ENCODE measurements at regions not wholly inside any gene's neighbourhood (a gene's known extent, or its start where the extent isn't known, plus 50 kb on each side); places are given as distances from the start of the nearest gene placed in this dataset.

DNA sequence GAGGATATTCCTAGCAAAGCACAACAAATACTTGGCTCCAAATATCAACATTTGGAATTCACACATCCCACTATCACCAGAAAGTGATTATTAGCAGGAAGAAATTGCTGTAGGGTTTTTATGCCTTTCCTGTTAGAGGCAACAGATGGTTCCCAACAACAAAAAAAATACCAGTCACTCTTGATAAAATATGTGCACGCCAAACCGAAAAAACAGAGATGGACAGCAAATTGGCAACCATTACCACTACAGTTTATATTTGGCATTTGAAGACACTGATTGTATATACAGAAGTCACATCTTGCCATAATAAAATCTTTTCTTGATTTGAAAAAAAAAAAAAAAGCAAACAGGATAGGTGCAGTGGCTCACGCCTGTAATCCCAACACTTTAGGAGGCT is 78.2 kb downstream of the TMPRSS5 start:
- TF ChIP-seq, protein P1, sequence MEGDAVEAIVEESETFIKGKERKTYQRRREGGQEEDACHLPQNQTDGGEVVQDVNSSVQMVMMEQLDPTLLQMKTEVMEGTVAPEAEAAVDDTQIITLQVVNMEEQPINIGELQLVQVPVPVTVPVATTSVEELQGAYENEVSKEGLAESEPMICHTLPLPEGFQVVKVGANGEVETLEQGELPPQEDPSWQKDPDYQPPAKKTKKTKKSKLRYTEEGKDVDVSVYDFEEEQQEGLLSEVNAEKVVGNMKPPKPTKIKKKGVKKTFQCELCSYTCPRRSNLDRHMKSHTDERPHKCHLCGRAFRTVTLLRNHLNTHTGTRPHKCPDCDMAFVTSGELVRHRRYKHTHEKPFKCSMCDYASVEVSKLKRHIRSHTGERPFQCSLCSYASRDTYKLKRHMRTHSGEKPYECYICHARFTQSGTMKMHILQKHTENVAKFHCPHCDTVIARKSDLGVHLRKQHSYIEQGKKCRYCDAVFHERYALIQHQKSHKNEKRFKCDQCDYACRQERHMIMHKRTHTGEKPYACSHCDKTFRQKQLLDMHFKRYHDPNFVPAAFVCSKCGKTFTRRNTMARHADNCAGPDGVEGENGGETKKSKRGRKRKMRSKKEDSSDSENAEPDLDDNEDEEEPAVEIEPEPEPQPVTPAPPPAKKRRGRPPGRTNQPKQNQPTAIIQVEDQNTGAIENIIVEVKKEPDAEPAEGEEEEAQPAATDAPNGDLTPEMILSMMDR (IDR thresholded peaks at IDR 0.05; ENCODE audit: unreplicated experiment): no peak
- DNase-seq (ENCODE audit: unreplicated experiment): no peak
- no peak overlapping the region for H3K4me3 Mint-ChIP-seq (ENCODE audit: unreplicated experiment)
- no peaks in the 10 kb centered on the region for H3K36me3 Mint-ChIP-seq (ENCODE audit: insufficient read depth, unreplicated experiment)
- CTCF ChIA-PET: interaction anchor here (0.7 kb wide), 1 partner anchor 131 kb away, joined by 4 read pairs; no protein-coding TSS in a partner anchor
- H3K27me3 Mint-ChIP-seq (ENCODE audit: insufficient read depth, unreplicated experiment): peaks cover 16% of the 10 kb centered on the region
- no peaks in the 10 kb centered on the region for H3K4me1 Mint-ChIP-seq (ENCODE audit: insufficient read depth, unreplicated experiment)
- H3K27ac Mint-ChIP-seq (ENCODE audit: low read depth, unreplicated experiment): peak overlapping the region; percentile 33
- intact Hi-C loops (cut with micrococcal nuclease): no loop called here
- BruUV-seq (replicated peaks): no TSS peak
- H3K9me3 Mint-ChIP-seq (ENCODE audit: unreplicated experiment): no peaks in the 10 kb centered on the region
- POLR2A ChIA-PET: no interaction called here

DNA sequence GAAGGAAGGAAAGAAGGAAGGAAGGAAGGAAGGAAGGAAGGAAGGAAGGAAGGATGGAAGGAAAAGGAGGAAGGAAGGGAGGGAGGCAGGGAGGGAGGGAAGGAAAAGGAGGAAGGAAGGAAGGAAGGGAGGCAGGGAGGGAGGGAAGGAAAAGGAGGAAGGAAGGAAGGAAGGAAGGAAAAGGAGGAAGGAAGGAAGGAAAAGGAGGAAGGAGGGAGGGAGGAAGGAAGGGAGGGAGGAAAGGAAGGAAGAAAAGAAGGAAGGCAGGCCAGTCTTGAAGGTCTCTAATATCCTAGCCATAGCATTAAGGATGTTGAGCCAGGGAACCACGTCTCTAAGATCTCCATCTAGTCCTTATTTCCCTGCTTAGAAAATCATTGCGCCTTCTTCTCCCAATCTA is 78.8 kb downstream of the TMPRSS5 start:
- Mint-ChIP-seq H3K27me3 (ENCODE audit: insufficient read depth, unreplicated experiment) (peaks cover 16% of the 10 kb centered on the region), H3K4me1 (ENCODE audit: insufficient read depth, unreplicated experiment) (no peaks in the 10 kb centered on the region), H3K27ac (ENCODE audit: low read depth, unreplicated experiment) (peak overlapping the region; percentile 33), H3K4me3 (ENCODE audit: unreplicated experiment) (no peak overlapping the region), H3K36me3 (ENCODE audit: insufficient read depth, unreplicated experiment) (no peaks in the 10 kb centered on the region), H3K9me3 (ENCODE audit: unreplicated experiment) (no peaks in the 10 kb centered on the region)
- DNase-seq (ENCODE audit: unreplicated experiment): no peak
- BruUV-seq (replicated peaks): no TSS peak
- ChIA-PET POLR2A (no interaction called here), CTCF (no interaction called here)
- intact Hi-C loops (cut with micrococcal nuclease): no loop called here
- TF ChIP-seq, protein P1 (IDR thresholded peaks at IDR 0.05; ENCODE audit: unreplicated experiment): no peak

DNA sequence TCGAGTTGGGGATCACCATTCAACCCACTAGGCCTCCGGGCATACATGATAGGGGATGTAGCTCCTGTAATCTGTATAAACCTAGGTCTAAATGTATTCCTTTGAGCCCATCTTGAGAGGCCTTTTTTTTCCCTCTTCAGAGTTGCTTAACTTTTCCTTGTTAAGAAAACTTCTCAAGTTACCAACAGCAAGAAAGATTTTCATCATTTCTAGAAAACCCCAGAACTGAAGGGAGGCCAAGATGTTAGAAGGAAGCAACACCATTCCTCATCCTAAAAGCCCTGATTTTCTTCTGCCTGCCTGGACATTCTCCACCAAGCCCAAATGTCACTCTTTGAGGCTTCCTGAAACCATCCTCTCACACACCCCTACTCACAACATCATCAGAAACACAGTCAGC is 79.4 kb downstream of the TMPRSS5 start:
- H3K4me1 Mint-ChIP-seq (ENCODE audit: insufficient read depth, unreplicated experiment): no peaks in the 10 kb centered on the region
- no peak overlapping the region for H3K4me3 Mint-ChIP-seq (ENCODE audit: unreplicated experiment)
- H3K36me3 Mint-ChIP-seq (ENCODE audit: insufficient read depth, unreplicated experiment): no peaks in the 10 kb centered on the region
- no peaks in the 10 kb centered on the region for H3K9me3 Mint-ChIP-seq (ENCODE audit: unreplicated experiment)
- ChIA-PET CTCF (no interaction called here), POLR2A (no interaction called here)
- TF ChIP-seq, protein P1 (IDR thresholded peaks at IDR 0.05; ENCODE audit: unreplicated experiment): no peak
- H3K27ac Mint-ChIP-seq (ENCODE audit: low read depth, unreplicated experiment): no peak overlapping the region
- BruUV-seq (replicated peaks): no TSS peak
- H3K27me3 Mint-ChIP-seq (ENCODE audit: insufficient read depth, unreplicated experiment): peaks cover 16% of the 10 kb centered on the region
- DNase-seq (ENCODE audit: unreplicated experiment): no peak
- intact Hi-C loops (cut with micrococcal nuclease): no loop called here

DNA sequence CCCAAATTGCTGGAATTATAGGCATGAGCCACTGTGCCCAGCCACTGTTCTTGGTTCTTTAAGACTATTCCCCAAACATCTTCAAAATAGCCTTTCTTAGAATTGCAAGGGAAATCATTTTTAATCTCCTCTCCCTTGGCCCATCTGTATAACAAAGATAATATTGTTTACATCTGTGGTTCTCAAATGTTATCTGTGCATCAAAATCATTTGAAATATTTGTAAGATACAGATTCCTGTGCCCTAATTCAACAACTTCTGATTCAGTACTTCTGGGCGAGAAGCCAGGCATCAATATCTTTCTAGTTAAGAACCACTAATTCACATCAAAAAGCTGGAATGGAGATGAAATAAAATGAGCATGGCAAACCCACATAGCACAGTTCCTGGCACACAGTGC is 83.0 kb downstream of the TMPRSS5 start:
- CTCF ChIA-PET: interaction anchor here (0.6 to 1.2 kb wide), 2 partner anchors 20 to 348 kb away, joined by 3 read pairs; no protein-coding TSS in a partner anchor
- no peak for DNase-seq (ENCODE audit: unreplicated experiment)
- Mint-ChIP-seq H3K36me3 (ENCODE audit: insufficient read depth, unreplicated experiment) (no peaks in the 10 kb centered on the region), H3K27me3 (ENCODE audit: insufficient read depth, unreplicated experiment) (no peaks in the 10 kb centered on the region), H3K4me1 (ENCODE audit: insufficient read depth, unreplicated experiment) (no peaks in the 10 kb centered on the region), H3K27ac (ENCODE audit: low read depth, unreplicated experiment) (no peak overlapping the region), H3K9me3 (ENCODE audit: unreplicated experiment) (no peaks in the 10 kb centered on the region), H3K4me3 (ENCODE audit: unreplicated experiment) (no peak overlapping the region)
- no TSS peak for BruUV-seq (replicated peaks)
- POLR2A ChIA-PET: no interaction called here
- intact Hi-C loops (cut with micrococcal nuclease): loop anchor here (5.0 kb wide), 1 partner anchor 69 kb away; no protein-coding TSS in a partner anchor
- TF ChIP-seq, protein P1 (IDR thresholded peaks at IDR 0.05; ENCODE audit: unreplicated experiment): no peak
